ENCODE measurements at regions not wholly inside any gene's neighbourhood (a gene's known extent, or its start where the extent isn't known, plus 50 kb on each side); places are given as distances from the start of the nearest gene placed in this dataset.

GRCh38 chr3:181446741-181447140 is 265.0 kb upstream of the SOX2 start:
- no peak for DNase-seq (ENCODE audit: low read depth, low spot score)

DNA sequence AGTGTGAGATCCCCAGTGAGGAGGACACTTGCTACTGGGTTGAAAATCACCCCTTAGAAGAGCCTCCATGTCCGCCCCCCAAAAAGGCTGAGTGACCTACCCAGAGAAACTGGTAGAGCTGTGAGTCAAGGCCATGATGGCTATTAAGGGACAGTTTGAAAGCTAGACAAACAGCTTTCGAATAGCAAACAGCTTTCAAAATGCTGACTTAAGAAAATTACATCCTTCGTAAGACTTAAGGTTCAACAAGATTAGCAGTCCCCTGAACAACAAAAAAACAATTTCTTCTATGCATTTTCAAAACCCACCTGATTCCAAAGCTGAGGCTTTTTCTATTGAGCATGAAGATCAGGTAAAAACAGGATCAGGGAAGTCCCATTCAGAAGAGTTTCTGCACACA is 269.7 kb upstream of the SOX2 start:
- no peak for DNase-seq (ENCODE audit: low read depth, low spot score)

GRCh38 chr3:181432992-181433391 is 278.7 kb upstream of the SOX2 start:
- no peak for DNase-seq (ENCODE audit: low read depth, low spot score)

- no peak for DNase-seq (ENCODE audit: low read depth, low spot score)
Measured at GRCh38 chr3:181431748-181432147, 280.0 kb upstream of the SOX2 start.

GRCh38 chr3:181425074-181425473 is 286.7 kb upstream of the SOX2 start:
- no peak for DNase-seq (ENCODE audit: low read depth, low spot score)

DNA sequence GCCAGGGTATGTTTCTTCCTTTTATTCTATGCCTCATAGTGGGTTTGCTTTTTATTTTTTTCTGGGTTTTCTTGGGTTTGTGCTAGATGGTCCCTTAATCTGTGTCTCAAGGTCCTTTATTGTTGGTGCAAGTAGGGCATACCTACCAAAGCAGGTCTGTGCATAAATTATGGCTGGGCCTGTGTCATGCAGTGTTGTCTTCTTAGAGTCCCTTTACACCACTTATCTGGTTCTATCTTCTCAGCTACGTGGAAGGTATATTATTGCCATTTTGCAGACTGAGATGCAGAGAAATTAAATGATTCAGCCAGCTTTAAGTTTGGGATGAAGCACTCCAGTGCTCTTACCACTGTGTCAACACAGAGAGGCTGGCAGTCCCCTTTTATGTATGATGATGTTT is 293.5 kb upstream of the SOX2 start:
- DNase-seq (ENCODE audit: low read depth, low spot score): no peak

DNA sequence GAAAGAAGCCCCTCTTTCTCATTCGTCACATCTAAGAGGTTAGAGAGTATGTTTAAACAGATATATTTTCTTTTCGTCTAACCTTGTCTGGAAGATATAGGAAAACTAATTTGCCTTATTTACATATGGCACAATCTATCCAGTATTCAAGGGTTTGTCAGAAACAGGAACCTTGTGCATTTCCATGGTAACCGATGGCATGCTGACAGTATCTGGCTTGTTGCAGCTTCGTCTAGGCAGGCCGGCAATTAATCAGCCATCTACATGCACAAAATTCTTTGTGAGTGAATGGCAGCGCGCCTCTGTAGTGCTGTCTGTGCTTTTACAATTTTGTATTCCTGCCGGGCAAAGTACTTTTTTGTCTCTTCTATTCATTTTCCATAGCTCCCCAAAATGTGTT is 294.0 kb upstream of the SOX2 start:
- DNase-seq (ENCODE audit: low read depth, low spot score): no peak

GRCh38 chr3:181410870-181411269 is 300.9 kb upstream of the SOX2 start:
- DNase-seq (ENCODE audit: low read depth, low spot score): no peak

DNA sequence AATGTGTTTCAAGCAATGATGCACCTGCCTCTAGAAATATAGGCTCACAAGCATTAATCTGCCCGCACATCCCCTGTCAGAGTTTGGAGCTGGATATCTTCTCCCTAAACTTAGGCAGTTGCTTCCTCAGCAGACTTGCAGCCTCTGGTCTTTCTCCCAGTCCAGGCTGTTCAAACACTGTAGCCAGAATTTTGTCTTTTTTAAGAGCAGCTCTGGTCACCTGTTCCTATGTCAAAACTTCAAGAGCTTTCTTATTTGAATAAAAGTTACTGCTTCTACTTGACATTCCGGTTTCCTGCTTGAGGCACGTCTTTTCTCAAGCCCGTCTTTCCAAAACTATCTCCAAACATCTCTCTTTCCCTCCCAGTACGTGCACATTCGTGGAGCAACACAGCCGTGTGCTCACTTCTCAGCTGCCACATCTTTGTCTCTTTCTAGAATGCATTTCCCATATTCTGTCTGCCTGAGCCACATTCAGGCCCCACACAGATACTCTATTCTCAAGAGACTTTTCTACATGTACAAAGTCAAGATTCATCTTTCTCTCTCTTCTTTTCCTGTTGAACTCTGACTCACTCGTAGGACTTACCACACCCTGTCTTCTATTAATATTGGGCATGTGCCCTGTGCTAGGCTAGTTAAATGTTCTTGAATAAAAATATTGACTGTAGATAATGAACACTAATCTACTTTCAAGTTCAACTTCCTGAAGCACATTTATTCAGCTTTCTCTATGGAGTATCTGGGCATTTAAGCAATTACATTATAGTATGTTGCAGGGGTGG is 307.7 kb upstream of the SOX2 start:
- no peak for DNase-seq (ENCODE audit: low read depth, low spot score)

DNA sequence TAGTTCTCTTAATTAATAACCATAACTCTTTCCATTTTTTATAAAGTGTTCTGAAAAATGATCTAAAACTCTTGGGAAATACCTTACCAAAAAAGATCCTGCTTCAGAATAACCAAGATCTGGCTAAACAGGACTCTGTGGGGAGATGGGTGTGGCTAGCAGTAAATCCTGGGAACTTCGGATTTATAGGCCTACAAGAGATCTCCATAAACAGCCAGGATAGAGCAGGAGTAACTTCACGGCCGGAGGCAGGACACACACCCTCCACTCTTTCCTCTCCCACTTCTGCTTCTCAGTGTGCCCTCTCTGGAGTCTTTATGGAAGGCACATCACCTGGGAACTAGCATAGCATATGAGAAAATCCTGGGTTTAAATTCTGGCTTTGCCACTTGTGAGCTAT is 309.4 kb upstream of the SOX2 start:
- no peak for DNase-seq (ENCODE audit: low read depth, low spot score)

DNA sequence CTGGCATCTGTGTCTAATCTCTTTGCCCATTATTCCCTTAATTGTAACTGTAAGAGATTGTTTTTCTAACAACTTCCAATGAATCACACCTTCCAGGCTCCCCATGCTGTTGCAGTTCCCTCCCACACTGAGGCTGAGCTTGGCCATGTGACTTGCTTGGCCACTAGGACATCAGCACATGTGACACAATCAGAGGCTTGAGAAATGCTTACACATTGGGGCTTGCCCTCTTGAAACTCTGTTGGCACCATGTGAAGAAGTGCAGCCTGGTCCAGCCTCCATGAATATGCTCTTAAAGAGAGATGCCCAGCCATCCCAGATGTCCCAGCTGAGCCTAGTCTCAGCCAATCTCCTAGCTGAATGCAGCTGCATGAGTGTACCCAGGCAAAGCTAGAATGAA is 326.8 kb upstream of the SOX2 start:
- no peak for DNase-seq (ENCODE audit: low read depth, low spot score)

DNA sequence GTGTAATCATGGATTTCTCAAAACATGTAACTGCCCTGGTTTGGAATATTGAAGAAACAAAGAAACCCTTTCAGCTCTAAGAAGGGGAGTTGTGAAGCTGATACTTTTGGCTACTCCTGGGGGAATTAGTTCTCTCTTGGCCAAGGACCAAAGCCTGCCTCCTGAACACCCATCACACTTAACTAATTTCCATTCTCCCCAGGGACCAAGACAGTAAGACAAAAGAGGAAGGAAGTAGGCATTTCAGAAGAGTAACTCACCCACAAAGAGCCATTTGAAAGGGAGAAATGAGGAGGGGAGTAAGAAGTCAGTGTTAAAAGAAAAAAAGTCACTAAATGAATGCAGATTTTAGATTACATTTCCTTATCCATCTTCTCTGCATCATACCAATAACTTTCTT is 328.0 kb upstream of the SOX2 start:
- peak; percentile 48 for DNase-seq (ENCODE audit: low read depth, low spot score)

GRCh38 chr3:181383201-181383600 is 328.5 kb upstream of the SOX2 start:
- no peak for DNase-seq (ENCODE audit: low read depth, low spot score)

DNA sequence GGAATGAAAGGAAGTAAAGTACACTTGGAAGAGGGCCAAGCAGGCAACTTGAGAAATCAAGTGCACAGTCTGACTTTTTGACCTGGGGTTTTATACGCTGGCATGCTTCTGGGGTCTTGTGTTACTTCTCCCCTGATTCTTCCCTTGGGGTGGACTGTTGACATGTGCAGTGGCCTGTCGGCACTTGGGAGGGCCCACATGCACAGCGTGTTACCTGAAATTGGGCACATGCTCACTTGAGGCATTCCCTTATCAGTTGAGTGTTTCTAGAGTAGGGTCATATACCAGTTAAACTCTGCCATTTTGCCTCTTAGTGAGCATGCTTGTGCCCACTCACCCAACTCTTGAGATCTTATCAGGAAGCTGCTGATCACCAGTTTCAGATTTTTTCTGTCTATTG is 329.1 kb upstream of the SOX2 start:
- DNase-seq (ENCODE audit: low read depth, low spot score): no peak

DNA sequence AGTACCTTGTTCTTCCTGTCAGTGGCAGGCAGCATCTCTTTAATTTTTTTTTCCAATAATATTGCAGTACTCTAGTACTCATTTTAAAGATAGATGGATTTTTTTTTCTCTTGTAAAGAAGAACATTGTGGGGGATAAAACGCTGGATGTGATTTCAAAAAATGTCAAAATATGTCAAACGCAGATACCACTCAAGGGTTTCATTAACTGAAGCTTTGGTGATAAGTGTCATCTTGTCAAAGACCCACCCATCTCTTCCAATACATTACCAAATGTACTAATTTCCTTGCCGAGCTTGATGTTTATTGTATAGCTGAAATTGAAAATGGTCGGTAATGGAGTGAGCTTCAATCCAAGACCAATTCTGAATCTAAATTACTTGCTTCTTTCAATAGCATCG is 332.4 kb upstream of the SOX2 start:
- DNase-seq (ENCODE audit: low read depth, low spot score): no peak

DNA sequence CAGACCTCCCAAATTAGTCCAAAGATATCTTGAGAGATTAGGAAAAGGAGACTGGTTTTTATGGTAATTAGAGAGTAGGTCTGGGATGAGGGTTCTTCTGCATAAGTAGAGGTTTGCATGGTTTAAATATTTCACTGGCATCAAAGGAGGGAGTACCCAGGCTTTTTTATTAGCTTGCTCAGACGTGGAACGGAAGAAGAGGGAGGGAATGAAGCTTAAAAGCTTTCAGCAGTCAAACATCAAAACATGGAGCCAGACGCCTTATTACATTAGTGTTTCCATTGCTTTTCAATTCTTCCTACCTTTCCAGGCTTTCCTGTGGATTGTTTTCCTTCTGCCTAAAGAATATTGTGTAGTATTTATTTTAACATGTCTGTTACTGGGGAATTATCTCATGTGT is 342.1 kb upstream of the SOX2 start:
- no peak for DNase-seq (ENCODE audit: low read depth, low spot score)

- DNase-seq (ENCODE audit: low read depth, low spot score): no peak
Measured at GRCh38 chr3:181363231-181363630, 348.5 kb upstream of the SOX2 start.

DNA sequence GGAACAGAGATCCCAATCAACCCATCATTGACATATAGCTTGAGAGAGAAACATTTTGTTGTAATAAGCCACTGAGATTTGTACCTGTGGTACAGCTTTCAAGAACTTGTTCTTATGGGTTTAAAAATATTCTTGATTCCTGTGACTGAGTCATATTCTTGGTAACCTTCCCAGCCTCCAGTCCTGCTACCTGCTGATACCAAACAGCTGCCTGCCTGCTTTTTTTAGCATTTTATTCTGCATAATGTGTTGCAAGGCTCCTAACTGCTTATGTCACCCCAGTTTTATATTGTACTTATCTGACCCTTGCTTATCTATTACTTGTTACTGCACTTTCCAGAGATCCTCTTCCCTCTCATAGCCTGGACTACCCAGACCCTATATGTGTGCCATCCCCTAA is 349.3 kb upstream of the SOX2 start:
- DNase-seq (ENCODE audit: low read depth, low spot score): no peak

DNA sequence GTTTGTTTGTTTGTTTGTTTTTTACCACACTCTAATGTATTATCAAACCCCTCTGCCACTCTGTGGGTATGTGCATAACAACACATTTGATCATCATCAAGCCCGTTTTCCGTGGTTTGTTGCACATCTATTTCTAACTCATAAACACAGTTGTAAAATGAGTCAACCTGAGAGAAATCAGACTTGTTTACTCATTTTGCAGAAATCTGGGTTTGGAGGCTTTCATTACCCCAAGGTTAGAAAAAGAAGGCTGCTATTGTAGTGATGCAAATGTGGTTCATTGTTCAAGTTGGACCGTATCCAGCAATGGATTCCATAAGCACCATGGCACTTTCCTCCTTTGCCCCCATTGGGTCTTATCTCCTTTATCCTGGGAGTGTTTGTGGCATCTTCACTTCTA is 353.2 kb upstream of the SOX2 start:
- no peak for DNase-seq (ENCODE audit: low read depth, low spot score)

GRCh38 chr3:181358060-181358459 is 353.7 kb upstream of the SOX2 start:
- no peak for DNase-seq (ENCODE audit: low read depth, low spot score)

GRCh38 chr3:181354140-181354539 is 357.6 kb upstream of the SOX2 start:
- DNase-seq (ENCODE audit: low read depth, low spot score): no peak

DNA sequence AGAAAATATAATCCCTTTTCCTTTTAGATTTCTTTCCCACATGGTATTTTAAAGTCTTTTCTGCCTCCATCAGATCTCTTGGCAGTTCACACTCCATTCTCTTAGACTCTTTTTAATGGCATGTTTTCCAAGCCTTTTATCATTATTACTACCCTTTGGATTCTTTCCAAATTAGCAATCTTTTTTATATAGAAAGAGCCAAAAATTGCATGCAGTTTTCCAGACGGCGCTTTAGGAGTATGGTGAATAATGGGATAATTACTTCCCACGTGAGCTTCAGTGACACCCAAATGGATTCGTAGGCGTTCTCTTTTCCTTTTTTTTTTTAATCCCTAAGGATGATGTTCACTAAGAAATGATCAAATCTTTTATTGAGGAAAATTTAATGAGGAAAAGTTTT is 354.8 kb upstream of the DNAJC19 start:
- no peak for DNase-seq (ENCODE audit: low read depth, low spot score)

DNA sequence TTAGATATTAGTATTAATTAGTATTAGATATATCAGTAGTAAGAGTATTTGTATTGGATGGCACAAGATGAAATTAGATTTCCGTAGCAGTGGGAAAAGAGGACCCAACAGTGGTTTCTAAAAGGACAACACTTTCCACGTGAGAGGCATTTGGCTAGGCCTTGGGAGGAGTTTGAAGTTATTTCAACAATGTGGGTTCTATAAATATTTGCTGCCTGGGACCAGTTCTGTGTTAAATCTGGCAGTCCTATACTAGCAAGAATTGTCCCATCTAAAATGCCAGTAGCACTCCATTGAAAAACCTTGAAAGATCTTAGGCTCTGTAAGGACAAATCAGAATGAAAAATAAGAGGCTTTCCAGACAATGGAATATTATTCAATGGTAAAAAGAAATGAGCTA is 347.1 kb upstream of the DNAJC19 start:
- no peak for DNase-seq (ENCODE audit: low read depth, low spot score)

- no peak for DNase-seq (ENCODE audit: low read depth, low spot score)
Measured at GRCh38 chr3:181333394-181333793, 343.9 kb upstream of the DNAJC19 start.

Measured in iPS DF 19.7 (cell line).